Heart left ventricle (tissue), 13 donors: ENCODE measurements at regions not wholly inside any gene's neighbourhood (a gene's known extent, or its start where the extent isn't known, plus 50 kb on each side); places are given as distances from the start of the nearest gene placed in this dataset.

ENCODE experiments used
- CTCF ChIP-seq, 12 donors: fragments of 200-600 bp; sonication (generic) in 4 of 12; IDR thresholded peaks; one replicate each; pipeline versions ENCODE4 v1.5.0 to v1.8.0; 2018 to 2022; ENCODE audit warnings: antibody characterized with exemption in 12 of 12, mild to moderate bottlenecking in 5 of 12
- POLR2A ChIP-seq, 2 donors: fragments of 450-650 bp; IDR thresholded peaks; one replicate each; pipeline ENCODE4 v1.6.1; 2017; ENCODE audit warnings: antibody characterized with exemption in 2 of 2, mild to moderate bottlenecking in 2 of 2, moderate library complexity in 2 of 2
- donor health status: ischemic (EF 13 %, LVEDD 7.1; RV severe dilation, severe dysfunction).
- donor health status: DM: no; HTN: yes; CAD: no.
- donor health status: DM: no; HTN: no; CAD: no.
- donor health status: ischemic (EF 25% LVEDD 6.9; RV normal size, moderate dysfunction).
- donor health status: ischemic (EF 25% LVEDD 5.7; RV mildly dilated, moderate dysfunction).
- donor health status: ischemic (EF 35%, LVEDD 5.7; RV mildly dilated, moderate dysfunction).
- donor health status: nonischemic (EF 11% LVEDD 7.7; RV severe dilation, severe dysfunction).
- donor health status: DM: yes; HTN: yes; CAD: no.
- donor health status: PGD.
- donor health status: ischemic (EF 29% LVEDD 5.4; RV normal size, mild dysfunction).
- donor health status: nonischemic (EF 23%, LVEDD 6.1; RV moderate dilation, normal function).

- TF ChIP-seq CTCF (IDR thresholded peaks at IDR 0.05) (no peak), POLR2A (IDR thresholded peaks at IDR 0.05) (no peak)
Observed at GRCh38 chr9:78985084-78985738, 586.6 kb upstream of the TLE4 start.
